ENCODE measurements at regions not wholly inside any gene's neighbourhood (a gene's known extent, or its start where the extent isn't known, plus 50 kb on each side); places are given as distances from the start of the nearest gene placed in this dataset.
"Not testable (repeated sequence)": the region's sequence is repeated elsewhere in the genome, so short reads cannot be mapped to it uniquely, and the experiment has no call there.

DNA sequence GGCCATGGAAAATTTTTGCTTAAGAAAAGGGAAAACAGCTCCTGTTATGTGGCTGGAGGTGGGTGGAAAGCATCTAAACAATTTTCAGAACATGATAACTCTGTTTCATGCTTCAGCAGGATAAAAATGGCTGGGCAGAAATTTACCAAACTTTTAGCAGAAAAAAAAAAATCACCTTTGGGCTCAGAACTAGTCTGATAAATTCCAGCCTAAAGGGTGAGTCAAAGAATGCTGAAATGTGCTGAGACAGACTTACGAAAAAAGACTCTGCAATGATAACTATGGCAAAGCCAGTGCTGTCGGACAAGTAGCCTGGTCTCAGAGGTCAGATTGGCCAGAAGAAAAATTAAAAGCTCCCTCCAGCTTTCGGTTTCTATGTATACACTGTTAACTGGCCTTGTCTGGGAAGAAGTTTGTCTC lies 123.6 kb downstream of the LRATD1 start:
- DNase-seq: no peak

DNA sequence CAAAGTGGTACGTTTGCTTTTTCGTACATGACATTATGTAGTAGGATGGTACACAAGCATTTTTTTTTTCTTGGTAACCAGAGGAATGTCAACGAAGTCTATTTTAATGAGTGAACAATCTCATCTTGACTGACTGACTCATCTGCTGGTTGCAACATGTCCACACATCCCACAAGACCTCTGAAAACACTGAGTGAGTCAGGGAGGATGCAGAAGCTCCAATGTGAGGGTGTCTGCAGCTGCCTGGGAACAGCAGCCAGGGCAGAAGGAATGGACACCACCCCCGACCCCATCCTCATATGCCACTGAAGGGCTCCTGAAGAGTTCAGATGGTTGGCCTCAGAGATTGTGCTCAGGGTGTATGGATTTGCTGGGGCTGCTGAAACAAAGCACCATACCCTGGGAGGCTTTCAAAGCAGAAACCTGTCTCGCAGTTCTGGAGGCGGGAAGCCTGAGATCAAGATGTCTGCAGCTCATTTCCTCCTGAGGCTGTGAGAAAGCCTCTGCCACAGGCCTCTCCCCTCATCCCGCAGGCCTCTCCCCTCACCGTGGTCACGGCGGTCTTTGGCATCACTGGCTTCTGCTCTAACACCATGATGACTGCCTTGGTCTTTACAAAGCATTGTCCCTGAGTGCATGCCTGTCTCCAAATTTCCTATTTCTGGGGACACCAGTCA lies 124.6 kb downstream of the LRATD1 start:
- no peak for DNase-seq

DNA sequence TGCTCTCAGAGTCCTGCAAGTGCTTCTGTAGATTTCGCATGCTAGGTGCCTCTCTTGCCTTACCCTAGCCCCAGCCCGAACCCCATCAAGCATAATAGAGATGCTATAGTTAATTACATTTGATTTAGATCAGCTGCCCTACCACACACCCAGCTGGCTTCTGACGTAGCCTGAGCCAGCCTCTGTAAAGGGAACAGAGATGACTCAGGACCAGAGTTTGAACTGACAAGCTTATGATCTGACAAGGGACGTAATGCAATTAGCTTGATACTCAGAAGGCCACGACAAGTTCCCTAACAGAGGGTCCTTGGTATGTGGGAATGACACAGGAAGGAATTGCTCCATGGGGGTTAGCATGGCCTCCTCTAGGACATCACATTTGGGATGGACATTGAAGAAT lies 126.6 kb downstream of the LRATD1 start:
- no peak for DNase-seq

DNA sequence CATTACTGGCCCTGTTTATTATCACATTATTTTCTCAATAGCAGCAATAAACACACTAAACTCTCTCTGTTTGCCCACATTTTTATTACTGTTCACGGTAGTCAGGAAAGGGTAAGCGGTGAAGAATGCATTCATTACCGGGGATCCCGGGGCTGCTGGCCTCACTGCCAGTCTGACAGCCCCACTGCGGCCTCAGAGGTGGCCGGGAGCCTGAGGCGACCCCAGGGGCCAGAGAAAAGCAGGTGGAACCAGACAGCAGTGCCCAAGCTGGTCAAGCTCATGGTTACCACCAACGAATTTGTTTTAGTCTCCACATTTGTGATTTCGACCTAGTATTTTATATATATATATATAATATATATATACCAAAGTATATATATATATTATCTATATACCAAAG lies 127.7 kb downstream of the LRATD1 start:
- DNase-seq: no peak

DNA sequence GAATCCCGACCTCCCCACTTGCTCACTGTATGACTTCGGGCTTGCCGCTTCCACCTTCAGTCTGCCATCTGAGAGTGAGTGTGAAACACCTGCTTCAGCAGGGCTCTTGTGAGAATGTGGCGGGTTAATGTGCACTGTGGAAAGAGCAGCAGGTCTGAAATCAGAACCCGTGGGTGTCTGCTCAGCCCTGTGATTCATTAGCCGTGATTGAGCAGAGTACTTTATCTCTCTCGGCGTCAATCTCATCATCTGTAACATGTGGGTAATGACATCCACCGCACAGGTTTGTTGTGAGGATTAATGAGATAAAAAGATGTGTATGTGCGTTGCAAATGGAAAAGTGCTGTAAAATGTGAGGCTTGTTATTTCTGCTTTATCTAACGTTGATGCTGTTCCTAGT lies 128.6 kb downstream of the LRATD1 start:
- DNase-seq: no peak

DNA sequence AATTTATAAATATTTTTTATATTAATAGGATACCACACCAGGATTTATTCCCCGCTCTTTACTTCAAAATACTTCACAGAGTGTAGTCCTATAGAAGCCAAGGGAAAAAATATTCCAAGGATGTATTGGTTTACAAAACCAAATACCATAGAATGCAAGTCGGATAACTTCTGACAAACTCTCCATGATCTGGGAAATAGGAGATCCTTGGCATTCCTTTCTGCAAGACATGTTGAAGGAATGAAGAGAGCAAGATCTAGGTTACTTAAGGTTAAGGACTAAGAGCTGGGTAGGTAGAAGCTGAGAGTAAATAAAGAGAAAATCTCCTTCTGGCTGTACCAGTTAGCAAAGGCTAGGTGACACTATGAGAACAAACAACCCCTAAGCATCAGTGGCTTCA lies 141.2 kb downstream of the LRATD1 start:
- DNase-seq: no peak

DNA sequence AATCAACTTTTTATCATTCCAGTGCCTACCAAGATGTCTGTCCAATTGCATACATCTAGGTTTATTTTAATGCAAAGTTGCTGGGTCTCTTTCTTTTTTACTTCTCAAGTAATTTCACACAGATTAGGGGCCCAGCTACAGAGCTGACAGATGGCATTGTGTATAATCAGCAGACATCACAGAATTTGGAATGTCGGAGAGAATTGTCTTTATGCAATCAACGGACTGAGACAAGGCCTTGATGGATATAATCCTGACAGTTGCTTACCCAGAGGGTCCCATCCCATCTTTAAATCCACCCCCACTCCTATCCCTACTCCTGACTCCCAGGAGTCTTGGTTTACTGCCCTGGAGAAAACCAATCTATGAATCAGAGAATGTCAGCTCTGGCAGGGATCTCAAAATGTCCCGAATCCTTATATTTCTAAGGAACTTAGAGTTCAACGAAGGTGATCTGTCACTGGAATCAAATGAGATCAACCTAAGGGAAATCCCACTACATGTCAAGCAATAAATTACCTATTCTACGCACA lies 142.0 kb downstream of the LRATD1 start:
- DNase-seq: no peak

DNA sequence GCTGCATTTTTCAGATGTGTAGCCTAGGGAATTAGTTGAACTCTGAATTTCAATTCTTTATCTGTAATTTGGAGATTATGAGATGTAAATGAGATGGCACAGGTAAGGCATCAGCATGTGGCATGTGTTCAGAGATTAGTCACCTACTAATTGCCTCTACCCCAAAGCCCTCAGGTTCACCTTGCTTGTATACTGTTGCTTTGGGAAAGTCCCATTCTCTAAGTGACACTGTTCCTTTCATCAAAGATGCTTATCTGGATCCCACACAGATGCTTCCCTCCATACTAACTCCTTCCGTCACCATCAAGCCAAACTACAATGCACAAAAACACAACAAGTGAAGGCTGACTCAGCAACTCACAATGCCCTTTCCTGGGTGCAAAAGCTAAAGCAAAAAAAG lies 143.7 kb downstream of the LRATD1 start:
- no peak for DNase-seq

DNA sequence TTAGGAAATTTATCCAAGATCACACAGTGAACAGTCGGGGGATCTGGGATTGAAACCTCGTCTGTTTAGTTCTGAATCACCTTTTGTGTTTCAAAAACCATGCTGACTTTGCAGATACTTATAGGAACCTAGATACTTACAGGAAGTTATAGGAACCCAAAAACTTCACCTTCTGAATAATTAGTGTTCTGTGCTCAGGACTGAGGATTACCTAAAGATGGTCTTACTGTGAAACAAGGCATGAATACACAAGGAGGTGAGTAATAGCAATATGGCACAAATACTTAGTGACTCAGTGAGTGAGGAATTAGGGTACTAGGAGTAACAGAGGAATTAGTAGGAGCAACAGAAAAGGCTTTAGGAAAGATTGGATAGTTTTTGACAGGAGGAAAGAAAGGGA lies 145.5 kb downstream of the LRATD1 start:
- DNase-seq: no peak

DNA sequence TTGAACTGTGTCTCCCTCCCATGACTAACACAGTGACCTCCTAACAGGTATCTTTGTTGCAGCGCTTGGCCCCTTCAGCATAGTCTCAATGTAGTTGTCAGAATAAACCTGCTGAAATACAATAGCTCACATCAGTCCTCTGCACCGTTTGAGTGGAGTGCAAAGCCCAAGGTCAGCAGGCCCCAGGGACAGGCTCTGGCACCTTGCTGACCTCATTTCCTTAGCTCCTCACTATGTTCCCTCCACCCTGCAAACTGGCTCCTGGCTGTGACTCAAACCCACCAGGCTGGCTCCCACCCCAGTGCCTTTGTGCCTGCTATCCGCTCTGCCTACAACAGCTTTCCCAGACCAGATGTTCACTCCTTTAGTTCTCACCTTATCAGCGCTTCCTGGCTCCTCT lies 146.7 kb downstream of the LRATD1 start:
- no peak for DNase-seq

DNA sequence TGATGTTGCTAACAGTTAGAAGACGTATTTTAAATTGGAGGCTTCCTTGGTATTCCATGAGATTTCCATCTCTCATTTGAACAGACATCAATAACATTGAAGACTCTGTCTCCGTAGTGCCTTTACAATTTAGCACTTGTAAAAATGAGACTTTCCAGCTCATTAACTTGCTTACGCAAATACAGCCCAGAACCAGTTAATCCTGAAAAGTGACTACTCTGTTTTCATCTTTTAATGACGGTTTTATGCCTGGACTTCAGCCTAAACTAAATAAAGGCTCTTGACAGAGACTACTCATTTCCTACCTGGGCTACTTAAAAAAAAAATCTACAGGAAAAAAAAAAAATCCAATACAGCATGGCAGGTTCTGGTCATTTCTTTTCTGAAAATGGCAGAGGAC lies 148.6 kb downstream of the LRATD1 start:
- DNase-seq: no peak

DNA sequence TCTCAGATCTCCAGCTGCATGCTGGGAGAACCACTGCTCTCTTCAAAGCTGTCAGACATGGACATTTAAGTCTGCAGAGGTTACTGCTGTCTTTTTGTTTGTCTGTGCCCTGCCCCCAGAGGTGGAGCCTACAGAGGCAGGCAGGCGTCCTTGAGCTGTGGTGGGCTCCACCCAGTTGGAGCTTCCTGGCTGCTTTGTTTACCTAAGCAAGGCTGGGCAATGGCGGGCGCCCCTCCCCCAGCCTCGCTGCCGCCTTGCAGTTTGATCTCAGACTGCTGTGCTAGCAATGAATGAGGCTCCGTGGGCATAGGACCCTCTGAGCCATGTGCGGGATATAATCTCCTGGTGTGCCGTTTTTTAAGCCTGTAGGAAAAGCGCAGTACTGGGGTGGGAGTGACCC lies 156.3 kb downstream of the LRATD1 start:
- not testable (repeated sequence) for DNase-seq

DNA sequence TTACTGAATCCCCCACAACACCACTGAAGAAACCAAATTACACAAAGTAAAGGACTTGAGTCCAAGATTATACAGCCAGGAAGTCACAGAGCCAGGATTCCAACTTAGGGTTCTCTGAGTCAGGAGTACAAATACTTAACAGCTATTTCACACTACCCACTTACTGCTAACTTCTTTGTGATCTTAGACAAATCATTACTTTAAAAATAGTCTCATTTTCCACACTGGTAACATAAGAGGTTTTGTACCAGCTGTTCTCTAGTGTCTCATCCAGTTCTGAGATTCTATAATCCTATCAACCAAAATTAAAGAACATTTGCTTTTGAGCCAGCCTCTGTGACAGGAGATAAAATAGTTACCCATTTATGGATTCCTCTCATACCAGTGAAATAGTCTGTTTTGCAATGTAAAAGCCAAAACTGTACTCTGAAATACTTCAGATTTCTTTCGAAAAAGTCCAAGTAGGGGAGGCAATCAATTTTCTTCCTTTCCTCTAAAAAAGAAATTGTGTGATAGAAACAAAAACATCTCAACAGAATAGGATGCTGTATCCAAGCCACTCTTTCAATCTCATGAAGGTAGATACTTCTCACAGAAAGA lies 157.6 kb downstream of the LRATD1 start:
- no peak for DNase-seq

DNA sequence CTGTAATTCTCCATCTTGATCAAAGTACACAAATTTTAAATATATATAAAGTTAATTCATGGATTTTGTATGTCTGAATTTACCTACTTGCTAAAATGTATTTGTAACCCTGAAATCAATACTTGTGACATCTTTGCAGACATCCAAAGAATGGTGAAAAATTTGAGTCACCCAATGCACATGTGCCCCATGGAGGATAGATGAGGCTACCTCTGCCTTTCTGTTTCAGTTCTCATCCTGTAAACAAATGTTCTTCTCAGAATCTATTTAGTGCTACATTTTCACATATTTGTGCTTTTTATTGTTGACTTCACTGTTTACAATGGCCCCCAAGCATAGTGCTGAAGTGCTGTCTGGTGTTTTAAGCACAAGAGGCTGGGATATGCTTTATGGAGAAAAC lies 171.5 kb downstream of the LRATD1 start:
- no peak for DNase-seq

DNA sequence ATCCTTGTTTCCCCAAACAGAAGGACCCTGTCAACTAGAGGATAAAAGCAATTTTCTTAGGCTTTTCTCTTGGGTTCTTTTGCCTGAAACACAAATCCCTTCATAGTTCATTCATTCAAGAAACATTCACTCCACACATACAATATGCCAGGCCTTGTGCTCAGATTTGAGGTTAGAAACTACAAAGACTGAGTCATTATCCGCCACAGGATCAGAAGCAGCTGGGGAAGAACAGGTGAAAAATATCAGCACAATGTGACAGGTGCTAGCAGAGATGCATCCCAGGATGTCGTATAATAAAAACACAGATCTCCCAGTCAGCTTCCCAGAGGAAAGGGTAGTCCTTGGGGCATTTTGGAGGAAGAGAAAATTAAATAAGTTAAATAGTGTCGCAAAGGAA lies 172.4 kb downstream of the LRATD1 start:
- no peak for DNase-seq

DNA sequence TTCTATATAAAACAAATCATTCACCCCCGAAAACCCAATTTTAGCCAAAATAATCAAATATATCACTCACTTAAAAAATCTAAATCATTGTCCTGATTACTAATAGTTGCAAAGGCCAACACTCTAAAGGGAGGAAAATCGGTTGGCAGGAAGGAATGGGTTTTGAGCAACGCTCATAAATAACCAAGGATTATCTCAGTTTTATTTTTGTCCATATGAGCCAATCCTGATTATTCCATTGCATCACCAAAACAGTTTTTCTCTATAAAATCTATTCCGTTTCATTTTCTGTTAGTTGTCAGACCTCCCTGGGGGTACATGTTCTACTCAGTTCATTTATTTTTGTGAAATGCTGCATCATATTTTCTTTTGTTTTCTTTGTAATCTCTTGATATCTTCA lies 174.1 kb downstream of the LRATD1 start:
- no peak for DNase-seq

DNA sequence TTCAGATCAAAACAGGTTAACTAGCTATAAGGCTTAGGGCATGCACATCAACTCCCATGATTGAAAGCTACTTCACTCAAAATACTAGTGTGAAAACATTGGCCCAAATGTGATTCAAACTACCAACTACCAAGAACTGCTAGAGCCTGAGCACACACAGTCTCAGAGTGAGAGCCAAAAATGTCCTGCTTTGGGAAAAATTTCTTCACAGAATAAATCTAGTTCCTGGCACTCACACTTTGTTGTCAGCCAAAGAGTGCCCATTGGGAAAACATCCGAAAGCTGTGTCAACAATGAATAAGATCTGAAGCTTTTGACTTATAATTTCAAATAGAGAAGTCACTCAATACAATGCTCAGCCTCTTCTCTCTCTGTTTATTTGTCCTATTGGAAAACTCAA lies 182.7 kb downstream of the LRATD1 start:
- no peak for DNase-seq

DNA sequence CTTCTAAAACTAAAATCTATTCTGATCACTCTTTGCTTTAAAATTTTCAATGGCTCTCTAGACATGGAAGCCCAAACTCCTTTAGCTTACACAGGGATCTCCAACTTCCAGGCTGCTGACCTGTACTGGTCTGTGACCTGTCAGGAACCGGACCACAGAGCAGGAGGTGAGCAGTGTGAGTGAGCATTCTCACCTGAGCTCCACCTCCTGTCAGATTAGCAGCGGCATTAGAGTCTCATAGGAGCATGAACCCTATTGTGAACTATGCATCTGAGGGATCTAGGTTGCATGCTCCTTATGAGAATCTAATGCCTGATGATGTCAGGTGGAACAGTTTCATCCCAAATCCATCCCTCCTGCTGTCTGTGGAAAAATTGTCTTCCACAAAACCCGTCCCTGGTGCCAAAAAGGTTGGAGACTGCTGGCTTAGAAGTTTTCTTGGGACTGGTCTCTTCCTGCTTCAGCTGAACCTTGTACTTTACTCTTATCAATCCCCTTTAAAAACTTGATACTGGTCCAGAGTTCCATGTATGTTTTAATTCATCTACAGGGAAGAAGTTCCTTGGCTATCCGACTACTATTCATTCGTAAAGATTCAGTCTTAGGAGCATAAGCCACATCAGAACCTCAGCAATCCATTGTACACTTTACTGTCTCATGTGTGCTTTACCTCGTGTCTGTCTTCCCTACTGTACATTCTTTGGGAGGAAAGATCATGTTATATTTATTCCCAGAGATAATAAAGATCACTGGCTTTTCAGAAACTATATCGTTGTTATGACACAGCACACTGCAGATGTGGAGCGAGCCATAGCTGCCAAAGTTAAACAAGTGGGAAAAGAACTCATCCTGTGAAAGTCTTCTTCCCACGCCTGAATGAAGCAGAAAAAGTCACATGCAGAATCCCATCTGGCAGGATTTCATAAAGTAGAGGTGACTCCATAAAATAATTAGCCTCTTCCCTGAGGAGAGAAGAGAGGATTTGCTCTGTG lies 183.8 kb downstream of the LRATD1 start:
- no peak for DNase-seq

DNA sequence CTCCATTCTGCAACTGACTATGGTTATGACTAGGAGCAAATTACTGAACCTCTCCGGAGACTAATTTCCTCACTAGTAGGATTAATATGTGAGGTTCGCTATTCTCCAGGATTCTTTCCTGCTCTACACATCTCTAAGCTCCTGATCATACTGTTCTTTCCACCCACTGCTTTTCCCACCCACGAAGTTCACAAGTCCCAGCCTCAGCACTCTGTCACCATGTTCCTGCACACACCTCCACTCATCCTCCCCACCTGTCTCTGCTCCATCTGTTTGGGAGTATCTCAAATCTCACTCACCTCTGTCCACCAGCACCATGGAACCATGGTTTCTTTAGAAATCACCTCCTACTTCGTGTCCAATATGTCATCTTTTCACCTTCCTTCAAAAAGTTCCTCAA lies 185.3 kb downstream of the LRATD1 start:
- no peak for DNase-seq

DNA sequence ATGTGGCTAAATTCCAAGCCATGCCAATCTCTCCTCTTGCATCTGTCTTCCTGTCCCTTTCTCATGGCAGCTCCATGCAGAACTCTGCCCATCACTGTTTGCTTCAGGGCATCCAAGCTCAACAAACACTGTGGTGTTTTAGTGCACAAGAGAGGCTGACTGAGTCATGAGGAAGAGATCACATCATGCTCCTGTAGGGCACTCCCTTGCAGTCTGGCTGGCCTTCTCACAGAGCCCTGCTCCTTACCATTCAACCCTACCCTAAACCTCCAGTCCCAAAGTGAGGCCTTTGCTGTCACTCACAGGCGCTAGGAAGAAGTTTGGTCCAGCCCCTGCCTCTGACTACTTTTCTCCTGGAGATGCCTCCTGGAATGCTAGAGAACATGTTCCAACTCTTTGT lies 194.0 kb downstream of the LRATD1 start:
- DNase-seq: no peak

DNA sequence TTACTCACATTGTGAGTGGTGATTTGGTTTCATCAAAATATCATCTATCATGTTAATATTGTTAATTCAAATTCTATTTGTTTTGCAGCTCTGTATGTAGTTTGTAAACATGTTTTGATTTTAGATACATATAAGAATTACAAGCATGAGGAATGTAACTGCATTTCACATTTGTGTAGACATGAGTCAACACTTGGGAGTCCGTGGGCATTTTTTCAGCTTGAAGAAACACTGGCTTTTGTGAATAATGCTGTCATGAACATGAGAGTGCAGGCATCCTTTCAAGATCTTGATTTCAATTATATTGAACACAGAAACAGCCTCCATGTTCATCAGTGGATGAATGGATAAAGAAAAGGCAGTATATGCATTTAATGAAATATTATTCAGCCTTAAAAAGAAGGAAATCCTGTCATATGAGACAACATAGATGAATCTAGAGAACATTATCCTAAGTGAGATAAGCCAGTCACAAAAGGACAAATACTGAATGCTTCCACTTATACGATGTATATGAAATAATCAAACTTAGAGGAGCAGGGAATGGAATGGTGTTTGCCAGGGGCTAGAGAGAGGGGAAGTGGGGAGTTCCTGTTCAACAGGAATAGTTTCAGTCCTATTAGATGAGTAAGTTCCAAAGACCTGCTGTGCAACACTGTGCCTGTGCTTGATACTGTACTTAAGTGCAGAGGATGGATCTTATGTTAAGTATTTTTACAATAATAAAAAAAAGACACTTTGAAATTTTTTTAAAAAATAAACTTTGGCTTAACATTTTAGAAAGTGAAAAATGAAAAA lies 194.9 kb downstream of the LRATD1 start:
- no peak for DNase-seq

DNA sequence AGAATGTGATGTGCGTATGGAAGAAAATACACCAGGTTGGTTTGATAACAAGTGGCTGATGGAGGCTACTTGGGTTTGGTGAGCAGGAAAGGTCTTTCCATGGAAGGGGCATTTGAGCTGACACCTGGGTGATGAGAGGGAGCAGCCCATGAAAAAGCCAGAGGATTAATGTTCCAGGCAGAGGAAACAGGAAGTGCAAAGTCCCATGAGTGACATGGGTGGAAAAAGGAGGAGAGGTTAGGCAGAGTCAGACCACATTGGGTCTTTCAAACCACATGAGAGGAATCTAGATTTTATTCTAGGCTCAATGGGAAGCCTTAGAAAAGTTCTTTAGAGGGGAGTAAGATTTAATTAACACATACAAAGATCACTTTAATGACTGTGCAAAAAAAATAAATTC lies 195.7 kb downstream of the LRATD1 start:
- no peak for DNase-seq

DNA sequence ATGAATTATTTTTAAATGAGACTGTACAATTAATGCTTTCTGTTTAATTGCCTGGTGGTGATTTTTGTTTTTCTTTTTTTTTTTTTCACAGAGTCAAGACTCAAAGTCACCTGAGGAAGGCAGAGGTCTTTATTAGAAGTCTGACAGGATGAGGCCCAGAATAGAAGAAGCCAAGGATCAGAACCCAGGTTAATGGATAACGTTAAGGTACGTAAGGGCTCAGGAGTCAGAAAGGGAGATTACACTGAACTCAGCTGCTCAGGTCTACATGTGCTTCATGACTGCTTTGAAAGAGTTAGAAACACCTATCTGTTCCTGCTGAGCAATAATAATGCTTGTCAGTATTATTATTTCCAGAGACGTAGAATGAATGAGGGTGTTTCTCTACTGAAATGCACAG lies 196.5 kb downstream of the LRATD1 start:
- no peak for DNase-seq
